ENCODE measurements at regions not wholly inside any gene's neighbourhood (a gene's known extent, or its start where the extent isn't known, plus 50 kb on each side); places are given as distances from the start of the nearest gene placed in this dataset.

DNA sequence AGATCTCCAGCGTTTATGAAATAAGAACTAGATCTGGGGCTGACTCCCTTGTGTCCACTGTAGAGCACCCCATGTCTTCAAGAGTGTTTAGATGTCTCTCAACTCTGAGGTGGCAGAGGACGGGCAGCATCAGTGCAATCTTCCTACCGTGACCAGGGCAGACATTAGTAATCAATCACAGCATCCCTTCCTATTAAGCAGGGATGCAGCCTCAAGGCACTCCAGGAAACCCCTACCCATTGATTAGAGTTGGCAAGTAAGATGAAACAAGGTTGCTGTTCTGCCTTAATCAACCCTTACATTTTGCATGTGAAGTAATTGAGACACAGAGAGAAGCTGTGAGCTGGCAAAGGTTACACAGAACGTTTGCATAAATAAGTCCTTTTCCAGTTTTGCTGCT is 283.7 kb upstream of the ZMIZ1 start:
- no peaks in the 10 kb centered on the region for H3K4me1 ChIP-seq (replicated peaks in 1 of 2)
- no peaks in the 10 kb centered on the region for H3K9me3 ChIP-seq (replicated peaks in 1 of 3)
- intact Hi-C loops (cut with DNase I), result no loop called here
- TF ChIP-seq POLR2A (IDR thresholded peaks at IDR 0.05), result no peak
- TF ChIP-seq, protein P1, sequence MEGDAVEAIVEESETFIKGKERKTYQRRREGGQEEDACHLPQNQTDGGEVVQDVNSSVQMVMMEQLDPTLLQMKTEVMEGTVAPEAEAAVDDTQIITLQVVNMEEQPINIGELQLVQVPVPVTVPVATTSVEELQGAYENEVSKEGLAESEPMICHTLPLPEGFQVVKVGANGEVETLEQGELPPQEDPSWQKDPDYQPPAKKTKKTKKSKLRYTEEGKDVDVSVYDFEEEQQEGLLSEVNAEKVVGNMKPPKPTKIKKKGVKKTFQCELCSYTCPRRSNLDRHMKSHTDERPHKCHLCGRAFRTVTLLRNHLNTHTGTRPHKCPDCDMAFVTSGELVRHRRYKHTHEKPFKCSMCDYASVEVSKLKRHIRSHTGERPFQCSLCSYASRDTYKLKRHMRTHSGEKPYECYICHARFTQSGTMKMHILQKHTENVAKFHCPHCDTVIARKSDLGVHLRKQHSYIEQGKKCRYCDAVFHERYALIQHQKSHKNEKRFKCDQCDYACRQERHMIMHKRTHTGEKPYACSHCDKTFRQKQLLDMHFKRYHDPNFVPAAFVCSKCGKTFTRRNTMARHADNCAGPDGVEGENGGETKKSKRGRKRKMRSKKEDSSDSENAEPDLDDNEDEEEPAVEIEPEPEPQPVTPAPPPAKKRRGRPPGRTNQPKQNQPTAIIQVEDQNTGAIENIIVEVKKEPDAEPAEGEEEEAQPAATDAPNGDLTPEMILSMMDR (IDR thresholded peaks at IDR 0.05), result no peak
- no peaks in the 10 kb centered on the region for H3K27me3 ChIP-seq
- no peak overlapping the region for H3K4me3 ChIP-seq
- no peaks in the 10 kb centered on the region for H3K36me3 ChIP-seq (replicated peaks in 1 of 2)
- H3K27ac ChIP-seq, result no peak overlapping the region
- no peak for DNase-seq
- 78 to 80% (median 79%) methylated on average over 4 of the region's 4 CpGs for WGBS, 4 donors

DNA sequence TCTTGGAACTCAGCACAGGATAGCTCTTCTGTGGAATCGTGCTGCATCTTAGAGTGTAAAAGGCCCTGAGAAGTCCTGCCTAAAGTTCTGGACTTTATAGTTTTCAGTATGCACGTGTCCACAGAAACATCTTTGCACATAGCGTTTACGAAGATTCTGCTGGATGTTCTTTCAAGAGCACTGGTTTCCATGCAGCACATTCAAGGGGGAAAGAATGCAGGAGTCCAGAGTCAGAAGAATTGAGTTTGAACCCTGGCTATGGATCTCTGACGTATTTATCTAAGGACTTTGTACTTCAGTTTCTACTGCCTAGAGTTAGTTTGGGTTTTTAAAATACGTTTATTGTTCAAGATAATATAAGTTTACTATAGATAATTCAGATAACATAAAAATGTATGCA is 282.8 kb upstream of the ZMIZ1 start:
- no peak for DNase-seq
- TF ChIP-seq, protein P1 (IDR thresholded peaks at IDR 0.05), result no peak
- TF ChIP-seq POLR2A (IDR thresholded peaks at IDR 0.05), result no peak
- intact Hi-C loops (cut with DNase I), result no loop called here
- H3K4me1 ChIP-seq (replicated peaks in 1 of 2), result no peaks in the 10 kb centered on the region
- H3K4me3 ChIP-seq, result no peak overlapping the region
- no peak overlapping the region for H3K27ac ChIP-seq
- no peaks in the 10 kb centered on the region for H3K36me3 ChIP-seq (replicated peaks in 1 of 2)
- 85 to 88% (median 87%) methylated on average over 6 of the region's 6 CpGs for WGBS, 4 donors
- H3K9me3 ChIP-seq (replicated peaks in 1 of 3), result no peaks in the 10 kb centered on the region
- no peaks in the 10 kb centered on the region for H3K27me3 ChIP-seq

- H3K4me1 ChIP-seq (replicated peaks in 1 of 2), result no peaks in the 10 kb centered on the region
- H3K27ac ChIP-seq, result no peak overlapping the region
- H3K27me3 ChIP-seq, result no peaks in the 10 kb centered on the region
- WGBS, 4 donors, result 21 to 40% (median 38%) methylated on average over 2 of the region's 2 CpGs
- intact Hi-C loops (cut with DNase I), result no loop called here
- no peaks in the 10 kb centered on the region for H3K9me3 ChIP-seq (replicated peaks in 1 of 3)
- TF ChIP-seq, protein P1 (IDR thresholded peaks at IDR 0.05), result no peak
- no peak for TF ChIP-seq POLR2A (IDR thresholded peaks at IDR 0.05)
- no peak for DNase-seq
- H3K4me3 ChIP-seq, result no peak overlapping the region
- H3K36me3 ChIP-seq (replicated peaks in 1 of 2), result no peaks in the 10 kb centered on the region
Observed at GRCh38 chr10:78787125-78787524, 281.6 kb upstream of the ZMIZ1 start.

DNA sequence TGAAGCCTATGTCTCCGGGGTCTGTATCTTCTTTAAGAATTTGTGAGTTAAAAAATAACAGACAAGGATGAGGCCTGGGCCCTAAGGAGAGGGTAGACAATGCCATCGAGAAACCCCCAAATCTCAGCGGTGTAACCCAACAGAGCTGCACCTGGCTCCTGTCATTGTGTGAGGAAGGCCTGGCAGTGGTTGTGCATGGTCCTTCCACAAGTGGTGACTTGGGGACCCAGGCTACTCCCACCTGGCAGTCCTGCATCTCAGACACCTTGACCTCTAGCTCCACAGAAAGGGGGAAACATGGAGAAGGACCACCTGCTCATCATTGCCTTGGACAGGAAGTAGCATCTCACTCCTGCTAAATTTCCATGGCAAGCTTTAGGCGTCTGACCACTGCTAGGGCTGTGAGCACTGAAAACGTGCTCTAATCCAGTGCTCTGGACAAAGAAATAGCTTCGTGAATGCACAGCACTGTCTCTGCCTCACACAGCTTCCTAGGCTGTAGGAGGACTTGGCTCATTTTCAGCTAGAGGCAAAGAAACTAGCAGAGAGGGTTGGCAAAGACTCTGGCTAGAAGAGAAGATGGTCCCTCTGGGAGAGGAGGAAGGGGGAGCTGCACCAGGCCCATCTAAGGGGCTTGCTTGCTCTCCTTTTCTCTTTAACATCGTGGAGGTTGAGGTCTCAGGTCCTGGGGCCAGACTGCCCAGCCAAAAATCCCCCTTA is 273.9 kb upstream of the ZMIZ1 start:
- DNase-seq, result no peak
- WGBS, 4 donors, result 80 to 88% (median 86%) methylated on average over 7 of the region's 7 CpGs
- no peak overlapping the region for H3K4me3 ChIP-seq
- intact Hi-C loops (cut with DNase I), result no loop called here
- no peaks in the 10 kb centered on the region for H3K9me3 ChIP-seq (replicated peaks in 1 of 3)
- no peaks in the 10 kb centered on the region for H3K4me1 ChIP-seq (replicated peaks in 1 of 2)
- no peak for TF ChIP-seq POLR2A (IDR thresholded peaks at IDR 0.05)
- TF ChIP-seq, protein P1 (IDR thresholded peaks at IDR 0.05), result no peak
- no peaks in the 10 kb centered on the region for H3K36me3 ChIP-seq (replicated peaks in 1 of 2)
- no peak overlapping the region for H3K27ac ChIP-seq
- H3K27me3 ChIP-seq, result no peaks in the 10 kb centered on the region
